Breast epithelium (tissue), 4 donors: ENCODE measurements at regions not wholly inside any gene's neighbourhood (a gene's known extent, or its start where the extent isn't known, plus 50 kb on each side); places are given as distances from the start of the nearest gene placed in this dataset.

Experiments
- DNase-seq, 2 donors: peaks; one replicate each; pipeline ENCODE4 v3.0.0-alpha.2; 2019; ENCODE audit warnings: low spot score in 2 of 2
- H3K27ac ChIP-seq, 2 donors: fragments of 200-600 bp; sonication (generic) in 1 of 2; one replicate each; pipeline ENCODE4 v1.5.1; 2016 to 2019; ENCODE audit warnings: mild to moderate bottlenecking in 1 of 2
- H3K27me3 ChIP-seq, 2 donors: fragments of 200-600 bp; sonication (generic) in 1 of 2; one replicate each; pipeline versions ENCODE4 v1.5.1 to v1.6.0; 2017 to 2019; ENCODE audit warnings: control low read depth in 1 of 2, mild to moderate bottlenecking in 1 of 2
- H3K36me3 ChIP-seq: fragments of 200-600 bp; one replicate; pipeline ENCODE4 v1.5.1; 2019
- H3K4me1 ChIP-seq, 2 donors: fragments of 200-600 bp; sonication (generic); one replicate each; pipeline ENCODE4 v1.5.1; 2016 to 2019; ENCODE audit warnings: control low read depth in 1 of 2
- H3K4me3 ChIP-seq, 3 donors: fragments of 200-600 bp; sonication (generic); 1 replicate in 2 of 3; 2 replicates in 1 of 3; pipeline ENCODE4 v1.5.1; 2016 to 2019; ENCODE audit warnings: mild to moderate bottlenecking in 3 of 3, moderate library complexity in 2 of 3
- H3K9me3 ChIP-seq, 2 donors: fragments of 200-600 bp; sonication (generic) in 1 of 2; one replicate each; pipeline ENCODE4 v1.5.1; 2016 to 2019; ENCODE audit warnings: control low read depth in 1 of 2
- CTCF ChIP-seq, 3 donors: fragments of 450-650 bp; IDR thresholded peaks; one replicate each; pipeline ENCODE4 v1.5.1; 2016 to 2017; ENCODE audit warnings: antibody characterized with exemption in 3 of 3, mild to moderate bottlenecking in 3 of 3, moderate library complexity in 3 of 3
- POLR2A ChIP-seq: fragments of 450-650 bp; IDR thresholded peaks from one replicate; pipeline ENCODE4 v1.6.1; 2016; ENCODE audit warnings: antibody characterized with exemption, mild to moderate bottlenecking, moderate library complexity
- POLR2AphosphoS5 ChIP-seq, 3 donors: sonication (generic); formaldehyde crosslinking; IDR thresholded peaks; one replicate each; pipeline ENCODE4 v1.6.1; 2017; ENCODE audit warnings: antibody characterized with exemption in 3 of 3
- intact Hi-C: fragments of 100-400 bp; cut with DNase I; formaldehyde crosslinking; loops from one replicate; pipeline ENCODE4 v1.15.1; 2023; ENCODE audit warnings: low total_unique reads

- Histone ChIP-seq H3K9me3 (no peaks in the 10 kb centered on the region), H3K4me1 (no peaks in the 10 kb centered on the region), H3K36me3 (no peaks in the 10 kb centered on the region), H3K27ac (no peak overlapping the region), H3K4me3 (no peak overlapping the region), H3K27me3 (no peaks in the 10 kb centered on the region)
- no peak for DNase-seq
- TF ChIP-seq POLR2A (no peak), POLR2AphosphoS5 (IDR thresholded peaks at IDR 0.05) (no peak), CTCF (IDR thresholded peaks at IDR 0.05) (no peak)
- intact Hi-C loops: no loop called here
Measured at GRCh38 chr5:168209997-168210396, 81.4 kb upstream of the WWC1 start.

- H3K4me1 ChIP-seq: no peaks in the 10 kb centered on the region
- no peak for TF ChIP-seq POLR2AphosphoS5 (IDR thresholded peaks at IDR 0.05)
- no peak for TF ChIP-seq POLR2A
- TF ChIP-seq CTCF (IDR thresholded peaks at IDR 0.05): no peak
- no peaks in the 10 kb centered on the region for H3K27me3 ChIP-seq
- H3K4me3 ChIP-seq: no peak overlapping the region
- no peak for DNase-seq
- no peaks in the 10 kb centered on the region for H3K9me3 ChIP-seq
- H3K27ac ChIP-seq: no peak overlapping the region
- H3K36me3 ChIP-seq: no peaks in the 10 kb centered on the region
- intact Hi-C loops: no loop called here
Measured at GRCh38 chr5:168211245-168211644, 80.2 kb upstream of the WWC1 start.

GRCh38 chr5:168211936-168212335, 79.5 kb upstream of the WWC1 start:
- TF ChIP-seq POLR2A (no peak), CTCF (IDR thresholded peaks at IDR 0.05) (no peak), POLR2AphosphoS5 (IDR thresholded peaks at IDR 0.05) (no peak)
- intact Hi-C loops: no loop called here
- DNase-seq: no peak
- no peaks in the 10 kb centered on the region for H3K27me3 ChIP-seq
- H3K9me3 ChIP-seq: no peaks in the 10 kb centered on the region
- H3K27ac ChIP-seq: no peak overlapping the region
- no peak overlapping the region for H3K4me3 ChIP-seq
- H3K36me3 ChIP-seq: no peaks in the 10 kb centered on the region
- no peaks in the 10 kb centered on the region for H3K4me1 ChIP-seq

DNA sequence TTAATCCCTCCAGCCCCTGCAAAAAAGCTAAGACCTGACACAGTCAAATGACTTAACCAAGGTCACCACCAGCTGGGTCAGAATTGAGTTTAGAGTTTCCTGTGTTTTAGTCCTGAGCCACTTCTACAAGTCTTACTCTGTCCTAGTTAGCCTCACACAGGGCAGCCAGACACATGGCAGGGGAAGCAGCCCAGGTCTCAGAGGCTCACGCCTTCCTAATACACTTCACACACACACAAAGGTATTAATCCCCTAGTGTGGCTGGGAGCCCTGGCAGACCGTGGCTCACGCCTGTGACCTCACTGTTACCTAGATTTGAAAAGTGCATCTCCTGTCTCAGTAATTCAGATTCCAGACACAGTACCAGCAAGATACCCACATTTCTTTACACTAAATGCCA, 77.4 kb upstream of the WWC1 start:
- Histone ChIP-seq H3K36me3 (no peaks in the 10 kb centered on the region), H3K9me3 (no peaks in the 10 kb centered on the region), H3K27ac (no peak overlapping the region), H3K4me3 (no peak overlapping the region), H3K27me3 (no peaks in the 10 kb centered on the region), H3K4me1 (no peaks in the 10 kb centered on the region)
- no peak for DNase-seq
- intact Hi-C loops: no loop called here
- TF ChIP-seq CTCF (IDR thresholded peaks at IDR 0.05): no peak

- Histone ChIP-seq H3K4me1 (no peaks in the 10 kb centered on the region), H3K27ac (no peak overlapping the region), H3K36me3 (no peaks in the 10 kb centered on the region), H3K27me3 (no peaks in the 10 kb centered on the region), H3K4me3 (no peak overlapping the region), H3K9me3 (no peaks in the 10 kb centered on the region)
- no peak for TF ChIP-seq POLR2A
- TF ChIP-seq CTCF (IDR thresholded peaks at IDR 0.05): no peak
- TF ChIP-seq POLR2AphosphoS5 (IDR thresholded peaks at IDR 0.05): no peak
- intact Hi-C loops: no loop called here
- no peak for DNase-seq
Measured at GRCh38 chr5:168214886-168215285, 76.6 kb upstream of the WWC1 start.
